WTC11 (cell line): ENCODE measurements at regions not wholly inside any gene's neighbourhood (a gene's known extent, or its start where the extent isn't known, plus 50 kb on each side); places are given as distances from the start of the nearest gene placed in this dataset.

Source experiments
- ATAC-seq: fragments of 200-7000 bp; cut with Tn5 transposase; 2 replicates; pipeline ENCODE4 v1.10.0; 2021; ENCODE audit warnings: mild to moderate bottlenecking, moderate library complexity
- CTCF ChIA-PET: fragments of 300-600 bp; sonication (Branson Sonifier 250); formaldehyde crosslinking; loops from one replicate; lab custom pipeline; 2021; ENCODE audit warnings: antibody characterized with exemption; lab: Charles Lee
- POLR2A ChIA-PET: fragments of 350-600 bp; sonication (Branson Sonifier 250); formaldehyde crosslinking; loops from one replicate; lab custom pipeline; 2021; ENCODE audit warnings: antibody characterized with exemption; lab: Charles Lee
- DNase-seq: peaks from one replicate; pipeline ENCODE4 v3.0.0; 2021; ENCODE audit warnings: low spot score
- H3K27ac Mint-ChIP-seq: 2 replicates; pipeline ENCODE4 v1.8.0; 2021; ENCODE audit warnings: mixed read lengths
- H3K27me3 Mint-ChIP-seq: 2 replicates; pipeline ENCODE4 v1.8.0; 2021; ENCODE audit warnings: low read depth, mild to moderate bottlenecking, moderate library complexity, mixed read lengths
- H3K36me3 Mint-ChIP-seq: 2 replicates; pipeline ENCODE4 v1.8.0; 2021; ENCODE audit warnings: mixed read lengths
- H3K4me1 Mint-ChIP-seq: 2 replicates; pipeline ENCODE4 v1.8.0; 2022; ENCODE audit warnings: mixed read lengths
- H3K4me3 Mint-ChIP-seq: 2 replicates; pipeline ENCODE4 v1.8.0; 2021; ENCODE audit warnings: mild to moderate bottlenecking, moderate library complexity, mixed read lengths
- H3K9me3 Mint-ChIP-seq: 2 replicates; pipeline ENCODE4 v1.8.0; 2021; ENCODE audit warnings: mixed read lengths
- ELF4 ChIP-seq: sonication (generic); formaldehyde crosslinking; IDR thresholded peaks from 2 replicates; pipeline ENCODE4 v1.8.1; 2022; ENCODE audit warnings: low read depth, mild to moderate bottlenecking, moderate library complexity, missing genetic modification reagents
- EMX1 ChIP-seq: fragments of 250-450 bp; sonication (Bioruptor Pico); IDR thresholded peaks from 2 replicates; pipeline ENCODE4 v1.8.0; 2021; ENCODE audit warnings: mild to moderate bottlenecking
- MYBL2 ChIP-seq: sonication (generic); formaldehyde crosslinking; IDR thresholded peaks from 2 replicates; pipeline ENCODE4 v1.8.1; 2023; ENCODE audit warnings: mild to moderate bottlenecking, moderate library complexity, missing genetic modification reagents
- NFYB ChIP-seq: sonication (generic); formaldehyde crosslinking; conservative IDR thresholded peaks from 2 replicates; pipeline ENCODE4 v1.8.0; 2022; ENCODE audit warnings: low read depth, missing genetic modification reagents
- TF ChIP-seq, protein P1 (sequence below): sonication (generic); formaldehyde crosslinking; IDR thresholded peaks from 2 replicates; pipeline ENCODE4 v1.8.1; 2022; ENCODE audit warnings: missing genetic modification reagents, borderline replicate concordance
- TF ChIP-seq, protein P2 (sequence below): sonication (generic); formaldehyde crosslinking; IDR thresholded peaks from 2 replicates; pipeline ENCODE4 v1.8.0; 2022; ENCODE audit warnings: mild to moderate bottlenecking, missing genetic modification reagents
- TF ChIP-seq, protein P3 (sequence below): fragments of 250-450 bp; sonication (Bioruptor Pico); conservative IDR thresholded peaks from 2 replicates; pipeline ENCODE4 v1.9.0; 2021; ENCODE audit warnings: mild to moderate bottlenecking
- TF ChIP-seq, protein P4 (sequence below): sonication (generic); formaldehyde crosslinking; IDR thresholded peaks from 2 replicates; pipeline ENCODE4 v1.8.1; 2023; ENCODE audit warnings: mild to moderate bottlenecking, missing genetic modification reagents, moderate library complexity
- TF ChIP-seq, protein P5 (sequence below): fragments of 250-450 bp; sonication (Bioruptor Pico); IDR thresholded peaks from 2 replicates; pipeline ENCODE4 v1.9.0; 2021; ENCODE audit warnings: mild to moderate bottlenecking, borderline replicate concordance
- TF ChIP-seq, protein P6 (sequence below): sonication (generic); formaldehyde crosslinking; IDR thresholded peaks from 2 replicates; pipeline ENCODE4 v1.8.1; 2023; ENCODE audit warnings: mild to moderate bottlenecking, moderate library complexity, missing genetic modification reagents
- TF ChIP-seq, protein P7 (sequence below): fragments of 250-450 bp; sonication (Bioruptor Pico); IDR thresholded peaks from 2 replicates; pipeline ENCODE4 v1.9.0; 2021; ENCODE audit warnings: mild to moderate bottlenecking
- TF ChIP-seq, protein P8 (sequence below): fragments of 250-450 bp; sonication (Bioruptor Pico); IDR thresholded peaks from 2 replicates; pipeline ENCODE4 v1.8.0; 2021; ENCODE audit warnings: mild to moderate bottlenecking
- TF ChIP-seq, protein P9 (sequence below): fragments of 250-450 bp; sonication (Bioruptor Pico); IDR thresholded peaks from 2 replicates; pipeline ENCODE4 v1.9.0; 2021; ENCODE audit warnings: moderate library complexity, mild to moderate bottlenecking, inconsistent platforms, borderline replicate concordance

DNA sequence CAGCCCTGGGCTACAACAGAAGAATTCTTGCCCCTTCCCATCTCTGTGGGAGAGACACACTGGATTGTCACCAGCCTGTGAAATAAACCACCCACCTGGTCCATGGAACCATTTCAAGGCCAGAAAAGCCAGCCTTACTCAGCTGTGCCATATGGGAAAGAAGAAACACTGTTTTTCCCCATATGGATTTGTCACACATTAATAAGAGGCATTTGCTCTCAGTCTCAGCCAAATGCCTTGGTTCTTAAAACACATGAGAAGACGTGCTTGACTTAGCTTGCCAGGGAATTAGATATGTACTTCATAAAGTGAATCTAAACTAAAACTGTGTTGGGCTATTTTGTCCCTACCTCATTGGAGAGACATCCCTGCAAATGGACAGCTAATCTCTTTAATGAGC, 308.6 kb upstream of the TNP1 start (continued):
- TF ChIP-seq, protein P1, sequence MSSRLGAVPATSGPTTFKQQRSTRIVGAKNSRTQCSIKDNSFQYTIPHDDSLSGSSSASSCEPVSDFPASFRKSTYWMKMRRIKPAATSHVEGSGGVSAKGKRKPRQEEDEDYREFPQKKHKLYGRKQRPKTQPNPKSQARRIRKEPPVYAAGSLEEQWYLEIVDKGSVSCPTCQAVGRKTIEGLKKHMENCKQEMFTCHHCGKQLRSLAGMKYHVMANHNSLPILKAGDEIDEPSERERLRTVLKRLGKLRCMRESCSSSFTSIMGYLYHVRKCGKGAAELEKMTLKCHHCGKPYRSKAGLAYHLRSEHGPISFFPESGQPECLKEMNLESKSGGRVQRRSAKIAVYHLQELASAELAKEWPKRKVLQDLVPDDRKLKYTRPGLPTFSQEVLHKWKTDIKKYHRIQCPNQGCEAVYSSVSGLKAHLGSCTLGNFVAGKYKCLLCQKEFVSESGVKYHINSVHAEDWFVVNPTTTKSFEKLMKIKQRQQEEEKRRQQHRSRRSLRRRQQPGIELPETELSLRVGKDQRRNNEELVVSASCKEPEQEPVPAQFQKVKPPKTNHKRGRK (CRISPR knock-in tag): no peak

DNA sequence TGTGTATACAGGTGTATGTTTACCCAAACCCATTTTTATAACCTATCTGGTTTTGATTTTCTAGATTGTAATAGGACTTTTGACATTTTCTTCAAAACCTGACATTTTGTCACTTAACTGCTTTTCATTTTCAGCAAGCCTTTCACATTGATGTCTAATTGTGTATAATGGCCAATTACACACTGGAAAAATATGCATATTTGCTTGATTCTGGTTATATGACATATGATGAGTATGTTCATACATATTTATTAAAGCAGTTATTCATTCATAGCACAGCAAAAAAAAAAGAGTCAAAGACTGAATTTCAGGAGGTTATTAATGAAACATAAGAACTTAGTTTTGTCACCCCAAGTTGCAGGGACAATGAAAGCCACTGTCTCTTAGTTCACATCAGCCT, 307.7 kb upstream of the TNP1 start:
- ChIA-PET POLR2A (no interaction called here), CTCF (interaction anchor here (1.9 kb wide), 1 partner anchor 19 kb away, joined by 13 read pairs; no protein-coding TSS in a partner anchor)
- no peak for ATAC-seq
- Mint-ChIP-seq H3K9me3 (peaks cover 22% of the 10 kb centered on the region), H3K27me3 (no peaks in the 10 kb centered on the region), H3K36me3 (no peaks in the 10 kb centered on the region), H3K4me3 (no peak overlapping the region), H3K4me1 (no peaks in the 10 kb centered on the region), H3K27ac (no peak overlapping the region)
- no peak for TF ChIP-seq MYBL2
- TF ChIP-seq, protein P2, sequence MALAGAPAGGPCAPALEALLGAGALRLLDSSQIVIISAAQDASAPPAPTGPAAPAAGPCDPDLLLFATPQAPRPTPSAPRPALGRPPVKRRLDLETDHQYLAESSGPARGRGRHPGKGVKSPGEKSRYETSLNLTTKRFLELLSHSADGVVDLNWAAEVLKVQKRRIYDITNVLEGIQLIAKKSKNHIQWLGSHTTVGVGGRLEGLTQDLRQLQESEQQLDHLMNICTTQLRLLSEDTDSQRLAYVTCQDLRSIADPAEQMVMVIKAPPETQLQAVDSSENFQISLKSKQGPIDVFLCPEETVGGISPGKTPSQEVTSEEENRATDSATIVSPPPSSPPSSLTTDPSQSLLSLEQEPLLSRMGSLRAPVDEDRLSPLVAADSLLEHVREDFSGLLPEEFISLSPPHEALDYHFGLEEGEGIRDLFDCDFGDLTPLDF: no peak
- TF ChIP-seq, protein P3, sequence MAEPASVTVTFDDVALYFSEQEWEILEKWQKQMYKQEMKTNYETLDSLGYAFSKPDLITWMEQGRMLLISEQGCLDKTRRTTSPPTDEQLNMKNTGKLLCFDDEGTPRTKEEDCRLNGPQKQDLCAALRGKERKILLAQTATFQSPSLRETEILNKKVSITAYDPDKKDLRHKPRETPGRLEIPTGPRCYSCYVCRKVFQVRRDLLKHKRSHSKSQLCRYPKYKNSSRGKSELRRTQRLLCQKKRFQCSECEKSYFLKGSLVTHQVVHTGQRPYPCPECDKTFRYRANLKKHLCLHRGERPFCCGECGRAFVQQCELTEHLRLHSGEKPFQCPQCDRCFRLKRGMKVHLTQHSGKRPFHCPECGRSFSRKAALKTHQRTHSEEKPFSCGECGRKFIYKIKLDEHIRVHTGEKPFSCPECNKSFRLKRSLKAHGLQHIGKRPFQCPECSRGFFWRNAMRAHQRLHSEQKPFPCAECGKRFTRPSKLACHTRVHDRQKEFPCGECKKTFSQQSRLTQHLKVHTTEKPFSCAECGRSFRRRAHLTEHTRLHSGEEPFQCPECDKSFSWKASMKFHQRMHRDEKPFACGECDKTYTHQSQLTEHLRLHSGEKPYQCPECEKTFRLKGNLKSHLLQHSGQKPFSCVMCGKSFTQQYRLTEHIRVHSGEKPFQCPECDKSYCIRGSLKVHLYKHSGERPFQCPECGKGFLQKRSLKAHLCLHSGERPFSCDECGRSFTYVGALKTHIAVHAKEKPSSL: no peak
- TF ChIP-seq, protein P4, sequence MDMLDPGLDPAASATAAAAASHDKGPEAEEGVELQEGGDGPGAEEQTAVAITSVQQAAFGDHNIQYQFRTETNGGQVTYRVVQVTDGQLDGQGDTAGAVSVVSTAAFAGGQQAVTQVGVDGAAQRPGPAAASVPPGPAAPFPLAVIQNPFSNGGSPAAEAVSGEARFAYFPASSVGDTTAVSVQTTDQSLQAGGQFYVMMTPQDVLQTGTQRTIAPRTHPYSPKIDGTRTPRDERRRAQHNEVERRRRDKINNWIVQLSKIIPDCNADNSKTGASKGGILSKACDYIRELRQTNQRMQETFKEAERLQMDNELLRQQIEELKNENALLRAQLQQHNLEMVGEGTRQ: no peak
- TF ChIP-seq, protein P5, sequence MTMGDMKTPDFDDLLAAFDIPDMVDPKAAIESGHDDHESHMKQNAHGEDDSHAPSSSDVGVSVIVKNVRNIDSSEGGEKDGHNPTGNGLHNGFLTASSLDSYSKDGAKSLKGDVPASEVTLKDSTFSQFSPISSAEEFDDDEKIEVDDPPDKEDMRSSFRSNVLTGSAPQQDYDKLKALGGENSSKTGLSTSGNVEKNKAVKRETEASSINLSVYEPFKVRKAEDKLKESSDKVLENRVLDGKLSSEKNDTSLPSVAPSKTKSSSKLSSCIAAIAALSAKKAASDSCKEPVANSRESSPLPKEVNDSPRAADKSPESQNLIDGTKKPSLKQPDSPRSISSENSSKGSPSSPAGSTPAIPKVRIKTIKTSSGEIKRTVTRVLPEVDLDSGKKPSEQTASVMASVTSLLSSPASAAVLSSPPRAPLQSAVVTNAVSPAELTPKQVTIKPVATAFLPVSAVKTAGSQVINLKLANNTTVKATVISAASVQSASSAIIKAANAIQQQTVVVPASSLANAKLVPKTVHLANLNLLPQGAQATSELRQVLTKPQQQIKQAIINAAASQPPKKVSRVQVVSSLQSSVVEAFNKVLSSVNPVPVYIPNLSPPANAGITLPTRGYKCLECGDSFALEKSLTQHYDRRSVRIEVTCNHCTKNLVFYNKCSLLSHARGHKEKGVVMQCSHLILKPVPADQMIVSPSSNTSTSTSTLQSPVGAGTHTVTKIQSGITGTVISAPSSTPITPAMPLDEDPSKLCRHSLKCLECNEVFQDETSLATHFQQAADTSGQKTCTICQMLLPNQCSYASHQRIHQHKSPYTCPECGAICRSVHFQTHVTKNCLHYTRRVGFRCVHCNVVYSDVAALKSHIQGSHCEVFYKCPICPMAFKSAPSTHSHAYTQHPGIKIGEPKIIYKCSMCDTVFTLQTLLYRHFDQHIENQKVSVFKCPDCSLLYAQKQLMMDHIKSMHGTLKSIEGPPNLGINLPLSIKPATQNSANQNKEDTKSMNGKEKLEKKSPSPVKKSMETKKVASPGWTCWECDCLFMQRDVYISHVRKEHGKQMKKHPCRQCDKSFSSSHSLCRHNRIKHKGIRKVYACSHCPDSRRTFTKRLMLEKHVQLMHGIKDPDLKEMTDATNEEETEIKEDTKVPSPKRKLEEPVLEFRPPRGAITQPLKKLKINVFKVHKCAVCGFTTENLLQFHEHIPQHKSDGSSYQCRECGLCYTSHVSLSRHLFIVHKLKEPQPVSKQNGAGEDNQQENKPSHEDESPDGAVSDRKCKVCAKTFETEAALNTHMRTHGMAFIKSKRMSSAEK (CRISPR knock-in tag): no peak
- DNase-seq: no peak

DNA sequence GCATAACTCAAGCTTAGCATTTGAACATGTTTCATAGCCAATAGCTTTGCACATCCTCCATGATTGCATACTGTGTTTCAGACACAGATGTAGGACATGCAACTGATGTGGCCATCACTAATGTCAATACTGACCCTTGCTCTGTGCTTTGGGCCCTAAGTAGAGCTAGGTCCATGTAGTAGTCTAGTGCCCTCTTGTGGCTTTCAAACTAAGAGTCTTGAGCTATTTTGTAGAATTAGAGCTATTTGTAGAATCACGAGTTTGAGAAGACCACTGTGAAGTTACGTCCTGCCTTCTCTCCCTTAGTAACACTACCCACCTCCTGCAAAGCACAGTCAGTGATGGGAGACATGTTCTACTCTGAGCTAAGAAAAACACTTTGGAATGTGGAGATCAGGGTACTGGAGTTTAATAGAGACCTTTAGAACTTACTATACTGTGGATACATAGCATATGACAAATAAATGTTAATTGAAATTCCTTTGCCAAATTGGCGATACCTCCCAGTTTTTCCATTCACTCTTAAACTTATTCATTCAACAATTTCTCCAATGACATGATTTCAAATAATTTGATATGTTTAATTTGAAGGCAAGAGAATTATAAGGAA, 306.5 kb upstream of the TNP1 start:
- H3K27me3 Mint-ChIP-seq: no peaks in the 10 kb centered on the region; the same call in 1 of the 2 replicates
- TF ChIP-seq, protein P6, sequence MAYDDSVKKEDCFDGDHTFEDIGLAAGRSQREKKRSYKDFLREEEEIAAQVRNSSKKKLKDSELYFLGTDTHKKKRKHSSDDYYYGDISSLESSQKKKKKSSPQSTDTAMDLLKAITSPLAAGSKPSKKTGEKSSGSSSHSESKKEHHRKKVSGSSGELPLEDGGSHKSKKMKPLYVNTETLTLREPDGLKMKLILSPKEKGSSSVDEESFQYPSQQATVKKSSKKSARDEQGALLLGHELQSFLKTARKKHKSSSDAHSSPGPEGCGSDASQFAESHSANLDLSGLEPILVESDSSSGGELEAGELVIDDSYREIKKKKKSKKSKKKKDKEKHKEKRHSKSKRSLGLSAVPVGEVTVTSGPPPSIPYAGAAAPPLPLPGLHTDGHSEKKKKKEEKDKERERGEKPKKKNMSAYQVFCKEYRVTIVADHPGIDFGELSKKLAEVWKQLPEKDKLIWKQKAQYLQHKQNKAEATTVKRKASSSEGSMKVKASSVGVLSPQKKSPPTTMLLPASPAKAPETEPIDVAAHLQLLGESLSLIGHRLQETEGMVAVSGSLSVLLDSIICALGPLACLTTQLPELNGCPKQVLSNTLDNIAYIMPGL: no peak
- TF ChIP-seq ELF4 (CRISPR knock-in tag): no peak
- TF ChIP-seq, protein P7, sequence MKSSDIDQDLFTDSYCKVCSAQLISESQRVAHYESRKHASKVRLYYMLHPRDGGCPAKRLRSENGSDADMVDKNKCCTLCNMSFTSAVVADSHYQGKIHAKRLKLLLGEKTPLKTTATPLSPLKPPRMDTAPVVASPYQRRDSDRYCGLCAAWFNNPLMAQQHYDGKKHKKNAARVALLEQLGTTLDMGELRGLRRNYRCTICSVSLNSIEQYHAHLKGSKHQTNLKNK (CRISPR knock-in tag): no peak
- TF ChIP-seq MYBL2: no peak
- TF ChIP-seq EMX1 (CRISPR knock-in tag): no peak
- TF ChIP-seq, protein P8, sequence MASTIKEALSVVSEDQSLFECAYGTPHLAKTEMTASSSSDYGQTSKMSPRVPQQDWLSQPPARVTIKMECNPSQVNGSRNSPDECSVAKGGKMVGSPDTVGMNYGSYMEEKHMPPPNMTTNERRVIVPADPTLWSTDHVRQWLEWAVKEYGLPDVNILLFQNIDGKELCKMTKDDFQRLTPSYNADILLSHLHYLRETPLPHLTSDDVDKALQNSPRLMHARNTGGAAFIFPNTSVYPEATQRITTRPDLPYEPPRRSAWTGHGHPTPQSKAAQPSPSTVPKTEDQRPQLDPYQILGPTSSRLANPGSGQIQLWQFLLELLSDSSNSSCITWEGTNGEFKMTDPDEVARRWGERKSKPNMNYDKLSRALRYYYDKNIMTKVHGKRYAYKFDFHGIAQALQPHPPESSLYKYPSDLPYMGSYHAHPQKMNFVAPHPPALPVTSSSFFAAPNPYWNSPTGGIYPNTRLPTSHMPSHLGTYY (CRISPR knock-in tag): no peak
- TF ChIP-seq, protein P9, sequence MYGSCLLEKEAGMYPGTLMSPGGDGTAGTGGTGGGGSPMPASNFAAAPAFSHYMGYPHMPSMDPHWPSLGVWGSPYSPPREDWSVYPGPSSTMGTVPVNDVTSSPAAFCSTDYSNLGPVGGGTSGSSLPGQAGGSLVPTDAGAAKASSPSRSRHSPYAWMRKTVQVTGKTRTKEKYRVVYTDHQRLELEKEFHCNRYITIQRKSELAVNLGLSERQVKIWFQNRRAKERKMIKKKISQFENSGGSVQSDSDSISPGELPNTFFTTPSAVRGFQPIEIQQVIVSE (CRISPR knock-in tag): no peak
- TF ChIP-seq NFYB (CRISPR knock-in tag): no peak
- peaks cover 22% of the 10 kb centered on the region for H3K9me3 Mint-ChIP-seq
- no peaks in the 10 kb centered on the region for H3K4me1 Mint-ChIP-seq
- H3K36me3 Mint-ChIP-seq: no peaks in the 10 kb centered on the region
- peak; percentile 75 for ATAC-seq
- CTCF ChIA-PET: interaction anchor here (0.6 to 1.9 kb wide), 38 partner anchors 9 to 668 kb away, joined by 3 to 30 read pairs (median 4); partner anchors contain the start of genes IGFBP5 and RPL37A
- H3K4me3 Mint-ChIP-seq: no peak overlapping the region
- H3K27ac Mint-ChIP-seq: no peak overlapping the region
- no peak for DNase-seq
- POLR2A ChIA-PET: no interaction called here
